H1 (cell line): ENCODE measurements at regions not wholly inside any gene's neighbourhood (a gene's known extent, or its start where the extent isn't known, plus 50 kb on each side); places are given as distances from the start of the nearest gene placed in this dataset.
A peak's percentile ranks its signal among the peaks of the same experiment; 100 is the strongest.
"Not testable (repeated sequence)": the region's sequence is repeated elsewhere in the genome, so short reads cannot be mapped to it uniquely, and the experiment has no call there.

Experiments
- CTCF ChIA-PET: fragments of 300-600 bp; sonication (Branson Sonifier 250); formaldehyde crosslinking; loops from one replicate; lab custom pipeline; 2021; ENCODE audit not compliant: partially characterized antibody; lab: Charles Lee
- POLR2A ChIA-PET: fragments of 300-600 bp; sonication (Branson Sonifier 250); formaldehyde crosslinking; loops from one replicate; lab custom pipeline; 2021; ENCODE audit warnings: inconsistent platforms; ENCODE audit not compliant: partially characterized antibody; lab: Charles Lee
- DNase-seq, 2 experiments: peaks; one replicate each; pipeline versions ENCODE4 v3.0.0 to v3.0.0-alpha.2; 2010 to 2022; ENCODE audit warnings: low spot score in 2 of 2, low read depth in 1 of 2, mixed read lengths in 1 of 2
- FAIRE-seq: peaks from 2 replicates; lab custom pipeline; 2011; peaks lifted over from hg19 to GRCh38; lab: Jason Lieb, UNC
- H2AFZ ChIP-seq: 2 replicates; pipeline ENCODE4 v1.8.1; 2012; ENCODE audit warnings: low read length, inconsistent platforms
- H2AK5ac ChIP-seq: 2 replicates; pipeline ENCODE4 v1.6.1; 2013; ENCODE audit warnings: low read depth, low read length
- H2BK120ac ChIP-seq: replicated peaks from 2 replicates; pipeline ENCODE3; 2013; ENCODE audit warnings: low read depth, low read length, inconsistent platforms
- H2BK12ac ChIP-seq: 2 replicates; pipeline ENCODE4 v1.6.1; 2013; ENCODE audit warnings: low read depth, low read length
- H2BK15ac ChIP-seq: 2 replicates; pipeline ENCODE4 v1.6.1; 2013; ENCODE audit warnings: low read length
- H2BK20ac ChIP-seq: 2 replicates; pipeline ENCODE4 v1.6.1; 2013; ENCODE audit warnings: low read length
- H2BK5ac ChIP-seq: 2 replicates; pipeline ENCODE4 v1.6.1; 2013; ENCODE audit warnings: low read depth, low read length
- H3K14ac ChIP-seq: 2 replicates; pipeline ENCODE4 v1.6.1; 2013; ENCODE audit warnings: inconsistent platforms; ENCODE audit not compliant: insufficient read length
- H3K18ac ChIP-seq: 2 replicates; pipeline ENCODE4 v1.6.1; 2013; ENCODE audit warnings: low read length; ENCODE audit errors: extremely low read depth
- H3K23ac ChIP-seq: 2 replicates; pipeline ENCODE4 v1.6.1; 2013; ENCODE audit warnings: inconsistent platforms; ENCODE audit not compliant: insufficient read length
- H3K23me2 ChIP-seq: 2 replicates; pipeline ENCODE4 v1.6.1; 2013; ENCODE audit warnings: low read depth, low read length
- H3K27ac ChIP-seq: 2 replicates; pipeline ENCODE4 v1.6.1; 2011; ENCODE audit warnings: low read depth, low read length, inconsistent platforms
- H3K27me3 ChIP-seq, 4 experiments: replicated peaks in 1 of 4; 1 replicate in 1 of 4; 2 replicates in 3 of 4; pipeline versions ENCODE4 v1.6.1 to v1.8.1; 2011 to 2013; ENCODE audit warnings: low read length in 3 of 4, mild to moderate bottlenecking in 3 of 4, inconsistent platforms in 2 of 4, mixed read lengths in 2 of 4, moderate library complexity in 1 of 4; ENCODE audit not compliant: control insufficient read depth in 3 of 4, insufficient read depth in 3 of 4; ENCODE audit errors: extremely low read depth in 1 of 4
- H3K36me3 ChIP-seq, 4 experiments: 2 replicates each; pipeline versions ENCODE4 v1.6.1 to v1.8.1; 2011 to 2013; ENCODE audit warnings: mild to moderate bottlenecking in 4 of 4, low read length in 3 of 4, moderate library complexity in 2 of 4, control low read depth in 1 of 4, inconsistent platforms in 1 of 4; ENCODE audit not compliant: insufficient read depth in 4 of 4, control insufficient read depth in 2 of 4
- H3K4ac ChIP-seq: replicated peaks from 2 replicates; pipeline ENCODE3; 2013; ENCODE audit warnings: low read length, low read depth, mixed read lengths, inconsistent platforms; ENCODE audit not compliant: insufficient read length
- H3K4me1 ChIP-seq, 4 experiments: replicated peaks in 1 of 4; 1 replicate in 1 of 4; 2 replicates in 3 of 4; pipeline versions ENCODE4 v1.6.1 to v1.8.1; 2011 to 2013; ENCODE audit warnings: low read length in 3 of 4, inconsistent platforms in 2 of 4, mixed read lengths in 1 of 4; ENCODE audit not compliant: insufficient read depth in 4 of 4, control insufficient read depth in 3 of 4
- H3K4me2 ChIP-seq, 2 experiments: 2 replicates each; pipeline versions ENCODE4 v1.6.1 to v1.8.1; 2011 to 2013; ENCODE audit warnings: low read depth in 2 of 2, low read length in 2 of 2, control low read depth in 1 of 2, inconsistent platforms in 1 of 2, mild to moderate bottlenecking in 1 of 2; ENCODE audit not compliant: insufficient read depth in 1 of 2
- H3K4me3 ChIP-seq, 4 experiments: fragments of 200-600, 300-600 bp in 1 of 4; sonication (generic), shearing (Covaris generic), sonication (Bioruptor Twin) in 1 of 4; 2 replicates each; pipeline versions ENCODE4 v1.5.1 to v1.8.1; 2011 to 2016; ENCODE audit warnings: low read length in 4 of 4, low read depth in 3 of 4, control low read depth in 2 of 4, inconsistent platforms in 2 of 4, mild to moderate bottlenecking in 2 of 4, mixed read lengths in 1 of 4, moderate library complexity in 1 of 4; ENCODE audit not compliant: insufficient read depth in 2 of 4; ENCODE audit errors: extremely low read depth in 1 of 4
- H3K56ac ChIP-seq: replicated peaks from 2 replicates; pipeline ENCODE3; 2013; ENCODE audit warnings: low read depth, mild to moderate bottlenecking, mixed read lengths, low read length, inconsistent platforms; ENCODE audit not compliant: insufficient read length
- H3K79me1 ChIP-seq: 2 replicates; pipeline ENCODE4 v1.6.1; 2013; ENCODE audit warnings: low read depth, low read length, control low read depth
- H3K79me2 ChIP-seq, 2 experiments: 2 replicates each; pipeline versions ENCODE4 v1.6.1 to v1.8.1; 2012 to 2013; ENCODE audit warnings: low read length in 2 of 2, mild to moderate bottlenecking in 2 of 2, inconsistent platforms in 1 of 2; ENCODE audit not compliant: insufficient read depth in 2 of 2, control insufficient read depth in 1 of 2
- H3K9ac ChIP-seq, 4 experiments: replicated peaks in 1 of 4; 1 replicate in 1 of 4; 2 replicates in 3 of 4; pipeline versions ENCODE4 v1.6.1 to v1.8.1; 2011 to 2013; ENCODE audit warnings: low read depth in 3 of 4, low read length in 3 of 4, control low read depth in 2 of 4, mild to moderate bottlenecking in 2 of 4, moderate library complexity in 2 of 4, inconsistent platforms in 1 of 4; ENCODE audit errors: extremely low read depth in 1 of 4
- H3K9me3 ChIP-seq, 2 experiments: 2 replicates each; pipeline versions ENCODE4 v1.6.1 to v1.8.1; 2012 to 2013; ENCODE audit warnings: mild to moderate bottlenecking in 2 of 2, moderate library complexity in 2 of 2, control low read depth in 1 of 2, inconsistent platforms in 1 of 2, low read depth in 1 of 2, low read length in 1 of 2, mixed read lengths in 1 of 2; ENCODE audit not compliant: insufficient read depth in 2 of 2
- H4K20me1 ChIP-seq, 2 experiments: replicated peaks in 1 of 2; 2 replicates each; pipeline versions ENCODE3 to v1.8.1; 2011 to 2013; ENCODE audit warnings: inconsistent platforms in 2 of 2, low read length in 2 of 2, mild to moderate bottlenecking in 1 of 2; ENCODE audit not compliant: insufficient read depth in 2 of 2, control insufficient read depth in 1 of 2
- H4K5ac ChIP-seq: 2 replicates; pipeline ENCODE4 v1.6.1; 2013; ENCODE audit warnings: low read length, low read depth, mixed read lengths, inconsistent platforms; ENCODE audit not compliant: insufficient read length
- H4K8ac ChIP-seq: 2 replicates; pipeline ENCODE4 v1.8.0; 2013; ENCODE audit warnings: mild to moderate bottlenecking, moderate library complexity, low read length, inconsistent platforms; ENCODE audit not compliant: insufficient read depth; ENCODE audit errors: extremely low read depth
- H4K91ac ChIP-seq: replicated peaks from 2 replicates; pipeline ENCODE3; 2013; ENCODE audit warnings: low read length, mixed read lengths, inconsistent platforms; ENCODE audit not compliant: insufficient read length
- EP300 ChIP-seq, 2 experiments: IDR thresholded peaks; 1 replicate in 1 of 2; 2 replicates in 1 of 2; pipeline ENCODE4 v1.6.1; 2011 to 2012; ENCODE audit warnings: low read depth in 2 of 2, low read length in 2 of 2, mild to moderate bottlenecking in 2 of 2, borderline replicate concordance in 1 of 2, inconsistent platforms in 1 of 2, moderate library complexity in 1 of 2
- TEAD4 ChIP-seq: IDR thresholded peaks from 2 replicates; pipeline ENCODE4 v1.6.1; 2012; ENCODE audit warnings: low read depth, low read length, inconsistent platforms, mixed read lengths
- WGBS, 2 experiments: shearing (Covaris generic) in 1 of 2; methylation state at CpG; one replicate each; pipeline versions ENCODE4 v1.1.6 to v1.1.7; 2013 to 2015; ENCODE audit warnings: low lambda C conversion rate in 2 of 2, mixed read lengths in 2 of 2, inconsistent platforms in 1 of 2, low coverage in 1 of 2, missing lambda C conversion rate in 1 of 2; ENCODE audit not compliant: insufficient replicate concordance in 2 of 2, insufficient coverage in 1 of 2, insufficient read length in 1 of 2; ENCODE audit errors: extremely low coverage in 1 of 2, missing lambda C conversion rate in 1 of 2; 5-methylcytosine and 5-hydroxymethylcytosine counted together

- H3K4me3 ChIP-seq, H2AK5ac ChIP-seq, H2AFZ ChIP-seq, H4K91ac ChIP-seq, H4K20me1 ChIP-seq, H2BK5ac ChIP-seq, H3K36me3 ChIP-seq, H3K23me2 ChIP-seq, H4K5ac ChIP-seq, H2BK15ac ChIP-seq, H3K79me2 ChIP-seq, H2BK12ac ChIP-seq, H3K14ac ChIP-seq, FAIRE-seq, H3K18ac ChIP-seq, H3K56ac ChIP-seq, H3K4me2 ChIP-seq, H3K9me3 ChIP-seq, CTCF ChIA-PET, H4K8ac ChIP-seq, POLR2A ChIA-PET, H3K79me1 ChIP-seq, H3K27ac ChIP-seq, H2BK120ac ChIP-seq, H3K4me1 ChIP-seq, H3K27me3 ChIP-seq, H3K9ac ChIP-seq, H2BK20ac ChIP-seq, H3K23ac ChIP-seq, H3K4ac ChIP-seq, DNase-seq: not testable (repeated sequence)
- WGBS, 2 experiments, result 84% methylated on average over 6 of the region's 6 CpGs; no CpG with 5 or more reads in 1 of the 2 experiments
- TF ChIP-seq TEAD4 (peak; percentile 15; the same call in 1 of the 2 replicates), EP300 (IDR thresholded peaks at IDR 0.05; ENCODE audit: borderline replicate concordance in 1 of 2, low read depth in 2 of 2, low read length in 2 of 2) (peak in 1 of 2 experiments; percentile 77; a peak in 1 of 3 replicates)
Measured at GRCh38 chr5:104546871-104547270, 984.3 kb upstream of the NUDT12 start.
